Coronary artery (tissue), 2 donors: ENCODE measurements at regions not wholly inside any gene's neighbourhood (a gene's known extent, or its start where the extent isn't known, plus 50 kb on each side); places are given as distances from the start of the nearest gene placed in this dataset.
"Not testable (repeated sequence)": the region's sequence is repeated elsewhere in the genome, so short reads cannot be mapped to it uniquely, and the experiment has no call there.

Experiments
- DNase-seq: peaks from one replicate; pipeline ENCODE4 v3.0.0-alpha.2; 2017; ENCODE audit warnings: low spot score
- H3K27ac ChIP-seq, 2 donors: fragments of 200-600 bp; sonication (generic); one replicate each; pipeline ENCODE4 v1.5.1; 2016 to 2019
- H3K4me3 ChIP-seq: fragments of 200-600 bp; sonication (generic); 2 replicates; pipeline ENCODE4 v1.5.1; 2016; ENCODE audit warnings: mild to moderate bottlenecking, moderate library complexity
- TF ChIP-seq, protein P1 (sequence below): fragments of 200-600 bp; sonication (generic); IDR thresholded peaks from one replicate; pipeline ENCODE4 v1.5.1; 2019; ENCODE audit warnings: antibody characterized with exemption

DNA sequence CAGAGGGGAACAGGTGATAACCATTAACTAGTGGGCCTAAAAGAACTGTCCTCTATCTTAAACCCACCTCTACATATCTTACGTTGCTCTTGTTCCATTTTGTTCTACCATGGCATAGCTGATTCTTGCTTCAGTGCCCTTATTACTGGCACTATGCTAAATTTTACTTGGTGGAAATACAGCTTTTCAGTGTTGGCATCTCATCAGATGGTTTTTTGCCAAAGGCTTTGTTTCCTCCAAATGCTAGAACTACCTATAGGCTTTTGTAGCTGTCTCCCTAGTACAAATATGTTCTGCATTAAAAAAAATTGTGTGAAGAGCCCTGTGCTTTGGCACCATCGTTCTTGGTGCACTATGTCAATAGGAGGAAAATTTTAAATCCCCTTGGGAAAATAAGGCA, 145.0 kb upstream of the ZBTB20 start:
- DNase-seq = no peak
- Histone ChIP-seq H3K4me3 (no peak overlapping the region), H3K27ac (no peak overlapping the region)
- TF ChIP-seq, protein P1, sequence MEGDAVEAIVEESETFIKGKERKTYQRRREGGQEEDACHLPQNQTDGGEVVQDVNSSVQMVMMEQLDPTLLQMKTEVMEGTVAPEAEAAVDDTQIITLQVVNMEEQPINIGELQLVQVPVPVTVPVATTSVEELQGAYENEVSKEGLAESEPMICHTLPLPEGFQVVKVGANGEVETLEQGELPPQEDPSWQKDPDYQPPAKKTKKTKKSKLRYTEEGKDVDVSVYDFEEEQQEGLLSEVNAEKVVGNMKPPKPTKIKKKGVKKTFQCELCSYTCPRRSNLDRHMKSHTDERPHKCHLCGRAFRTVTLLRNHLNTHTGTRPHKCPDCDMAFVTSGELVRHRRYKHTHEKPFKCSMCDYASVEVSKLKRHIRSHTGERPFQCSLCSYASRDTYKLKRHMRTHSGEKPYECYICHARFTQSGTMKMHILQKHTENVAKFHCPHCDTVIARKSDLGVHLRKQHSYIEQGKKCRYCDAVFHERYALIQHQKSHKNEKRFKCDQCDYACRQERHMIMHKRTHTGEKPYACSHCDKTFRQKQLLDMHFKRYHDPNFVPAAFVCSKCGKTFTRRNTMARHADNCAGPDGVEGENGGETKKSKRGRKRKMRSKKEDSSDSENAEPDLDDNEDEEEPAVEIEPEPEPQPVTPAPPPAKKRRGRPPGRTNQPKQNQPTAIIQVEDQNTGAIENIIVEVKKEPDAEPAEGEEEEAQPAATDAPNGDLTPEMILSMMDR = no peak

DNA sequence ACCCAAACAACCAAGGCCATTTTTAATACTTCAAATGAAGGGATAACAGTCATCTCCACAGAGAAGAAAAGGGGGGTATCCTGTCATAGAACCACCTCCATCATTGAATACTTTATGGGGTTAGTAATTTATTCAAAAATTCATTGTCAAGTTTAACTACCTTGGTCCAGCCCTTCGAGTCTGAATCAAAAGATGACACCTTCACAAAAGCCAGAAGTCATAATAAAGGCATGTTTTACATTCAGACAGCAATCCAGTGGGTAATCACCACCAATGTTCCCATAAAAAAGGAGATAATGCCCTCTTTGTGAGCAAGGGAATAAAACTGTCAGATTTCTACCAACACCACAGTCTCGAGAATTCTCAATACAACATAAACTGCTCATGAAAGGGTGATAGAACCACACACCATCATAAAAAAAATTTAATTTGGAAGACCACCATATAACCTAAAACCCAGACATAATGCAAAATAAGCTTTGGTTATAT, 145.6 kb upstream of the ZBTB20 start:
- Histone ChIP-seq H3K27ac (no peak overlapping the region), H3K4me3 (no peak overlapping the region)
- DNase-seq = no peak
- TF ChIP-seq, protein P1 = no peak

DNA sequence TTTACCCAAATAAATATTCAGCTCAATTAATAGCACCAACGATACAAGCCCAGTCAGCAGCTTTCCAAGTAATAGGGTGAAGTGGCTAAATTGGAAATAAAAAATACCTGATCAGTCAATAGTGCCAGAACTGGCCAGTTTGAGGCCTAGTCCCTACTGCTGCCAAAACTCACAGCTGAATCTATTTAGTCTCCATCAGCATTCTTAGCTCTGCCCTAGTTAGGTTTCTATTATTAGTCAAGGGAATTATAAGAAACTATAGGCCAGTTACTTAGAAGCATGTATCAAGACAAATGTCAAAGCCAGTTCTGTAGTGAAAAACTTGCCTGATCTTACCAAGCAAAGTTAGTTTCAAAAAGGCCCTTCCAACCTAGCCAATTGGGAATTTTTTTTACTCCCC, 146.2 kb upstream of the ZBTB20 start:
- TF ChIP-seq, protein P1 = no peak
- no peak for DNase-seq
- Histone ChIP-seq H3K27ac (no peak overlapping the region), H3K4me3 (no peak overlapping the region)

DNA sequence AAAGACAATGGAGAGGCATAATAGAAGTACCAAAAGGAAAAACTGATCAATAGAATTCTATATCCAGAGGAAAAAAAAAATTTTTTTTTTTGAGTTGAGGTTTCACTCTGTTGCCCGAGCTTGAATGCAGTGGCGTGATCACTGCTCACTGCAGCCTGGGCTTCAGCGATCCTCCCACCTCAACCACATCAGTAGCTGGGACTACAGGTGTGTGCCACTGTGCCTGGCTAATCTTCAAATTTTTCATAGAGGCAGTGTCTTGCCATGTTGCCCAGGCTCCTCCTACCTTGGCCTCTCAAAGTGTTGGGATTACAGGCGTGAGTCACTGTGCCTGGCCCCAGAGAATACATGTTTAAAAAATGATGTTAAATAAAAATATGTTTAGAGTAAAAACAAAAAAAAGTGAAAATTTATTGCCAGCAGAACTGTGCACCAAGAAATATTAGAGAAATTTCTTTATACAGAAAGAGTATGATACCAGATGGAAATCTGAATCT, 154.3 kb upstream of the ZBTB20 start:
- no peak for DNase-seq
- Histone ChIP-seq H3K27ac (no peak overlapping the region), H3K4me3 (no peak overlapping the region)
- TF ChIP-seq, protein P1 = no peak

DNA sequence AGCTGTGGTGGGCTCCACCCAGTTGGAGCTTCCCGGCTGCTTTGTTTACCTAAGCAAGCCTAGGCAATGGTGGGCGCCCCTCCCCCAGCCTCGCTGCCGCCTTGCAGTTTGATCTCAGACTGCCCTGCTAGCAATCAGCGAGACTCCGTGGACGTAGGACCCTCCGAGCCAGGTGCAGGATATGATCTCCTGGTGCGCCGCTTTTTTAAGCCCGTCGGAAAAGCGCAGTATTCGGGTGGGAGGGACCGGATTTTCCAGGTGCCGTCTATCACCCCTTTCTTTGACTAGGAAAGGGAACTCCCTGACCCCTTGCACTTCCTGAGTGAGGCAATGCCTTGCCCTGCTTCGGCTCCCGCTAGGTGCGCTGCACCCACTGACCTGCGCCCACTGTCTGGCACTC, 170.9 kb upstream of the ZBTB20 start:
- not testable (repeated sequence) for DNase-seq

DNA sequence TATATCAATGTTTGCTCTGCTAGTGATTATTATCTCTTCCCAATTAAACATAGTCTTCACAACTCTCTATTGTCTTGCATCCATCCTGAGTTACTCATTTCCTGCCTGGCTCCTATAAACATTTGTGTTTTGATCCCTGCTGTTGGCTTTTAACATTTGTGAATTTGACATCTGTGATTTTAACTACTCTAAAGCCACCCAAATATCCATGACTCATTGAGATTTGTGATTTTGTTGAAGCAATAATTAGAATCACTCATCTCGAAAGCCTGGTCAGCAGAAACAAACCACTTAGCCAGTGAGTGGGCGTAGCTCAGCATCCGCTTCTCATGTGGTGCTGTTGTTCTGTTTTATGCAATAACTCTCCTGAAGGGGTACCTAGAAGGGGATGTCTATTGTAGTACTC, 174.3 kb upstream of the ZBTB20 start:
- TF ChIP-seq, protein P1 = no peak
- H3K27ac ChIP-seq = no peak overlapping the region
- no peak for DNase-seq
- no peak overlapping the region for H3K4me3 ChIP-seq

More for the DNA sequence above, 170.9 kb upstream of the ZBTB20 start:
- not testable (repeated sequence) for H3K27ac ChIP-seq, H3K4me3 ChIP-seq

DNA sequence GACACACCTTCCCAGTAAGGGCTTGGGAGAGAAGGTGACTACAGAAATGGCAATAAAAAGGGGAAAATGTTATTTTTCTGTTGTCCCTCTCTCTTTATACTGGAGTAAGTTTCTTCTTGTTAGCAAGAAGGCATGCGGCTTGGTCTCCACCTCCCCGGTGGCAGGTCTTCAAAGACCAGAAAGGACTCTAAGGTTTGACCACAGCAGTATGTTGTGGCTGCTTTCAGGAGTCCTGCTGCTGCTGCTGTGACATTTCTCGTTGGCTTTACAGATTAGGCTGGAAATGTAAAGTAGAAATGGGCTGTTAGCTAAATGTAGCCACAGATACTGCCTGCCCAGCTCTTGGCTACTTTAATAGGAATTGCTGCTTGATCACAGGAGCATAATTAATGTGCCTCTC, 175.8 kb upstream of the ZBTB20 start:
- no peak for DNase-seq
- H3K4me3 ChIP-seq = no peak overlapping the region
- TF ChIP-seq, protein P1 = no peak
- no peak overlapping the region for H3K27ac ChIP-seq

DNA sequence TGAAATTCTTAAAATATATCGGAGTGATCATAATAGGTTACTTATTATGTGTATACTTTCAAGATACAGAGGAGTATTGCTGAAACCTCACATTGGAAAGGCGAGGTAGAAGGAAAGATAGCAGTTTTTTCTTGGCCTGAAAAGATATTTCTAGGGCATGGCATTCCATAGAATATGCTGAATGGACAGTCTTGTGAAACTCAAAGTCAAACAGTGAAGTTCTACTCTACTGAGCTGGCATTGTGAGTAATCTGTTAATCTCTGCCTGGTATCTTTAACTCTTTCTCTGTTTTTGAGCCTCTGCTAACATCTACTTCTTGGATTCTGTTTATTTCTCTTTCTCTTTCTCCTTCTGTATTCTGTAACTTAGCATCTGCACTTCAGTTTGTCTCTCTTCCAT, 176.3 kb upstream of the ZBTB20 start:
- Histone ChIP-seq H3K4me3 (no peak overlapping the region), H3K27ac (no peak overlapping the region)
- TF ChIP-seq, protein P1 = no peak
- no peak for DNase-seq
